HFFc6 (cell line): ENCODE measurements at regions not wholly inside any gene's neighbourhood (a gene's known extent, or its start where the extent isn't known, plus 50 kb on each side); places are given as distances from the start of the nearest gene placed in this dataset.

Source experiments
- DNase-seq: peaks from one replicate; pipeline ENCODE4 v3.0.0-alpha.2; 2018
- H3K27ac Mint-ChIP-seq: 2 replicates; pipeline ENCODE4 v1.8.0; 2020; ENCODE audit warnings: mild to moderate bottlenecking, mixed read lengths
- H3K27me3 Mint-ChIP-seq: 2 replicates; pipeline ENCODE4 v1.8.0; 2021; ENCODE audit warnings: mild to moderate bottlenecking, moderate library complexity, mixed read lengths; ENCODE audit not compliant: insufficient read depth
- H3K36me3 Mint-ChIP-seq: 2 replicates; pipeline ENCODE4 v1.8.0; 2021; ENCODE audit warnings: low read depth, mixed read lengths
- H3K4me1 Mint-ChIP-seq: 2 replicates; pipeline ENCODE4 v1.8.0; 2020; ENCODE audit warnings: low read depth, mixed read lengths
- H3K4me3 Mint-ChIP-seq: 2 replicates; pipeline ENCODE4 v1.8.0; 2020; ENCODE audit warnings: mild to moderate bottlenecking, moderate library complexity, mixed read lengths
- H3K9me3 Mint-ChIP-seq: 2 replicates; pipeline ENCODE4 v1.8.0; 2020; ENCODE audit warnings: mild to moderate bottlenecking, mixed read lengths
- CTCF ChIP-seq: fragments of 200-600 bp; sonication (generic); IDR thresholded peaks from 2 replicates; pipeline ENCODE4 v1.5.0; 2021; ENCODE audit warnings: antibody characterized with exemption, mild to moderate bottlenecking

- Mint-ChIP-seq H3K27me3 (no peaks in the 10 kb centered on the region), H3K9me3 (0 out of 2 replicates have a peak, but pooled peaks cover 8% of the 10 kb centered on the region), H3K4me3 (no peak overlapping the region), H3K36me3 (no peaks in the 10 kb centered on the region), H3K27ac (no peak overlapping the region), H3K4me1 (peaks cover 16% of the 10 kb centered on the region)
- DNase-seq, result no peak
- no peak for TF ChIP-seq CTCF
These were observed 643.2 kb downstream of the SQOR start for GRCh38 chr15:46278062-46278461.

- TF ChIP-seq CTCF, result no peak
- H3K36me3 Mint-ChIP-seq, result no peaks in the 10 kb centered on the region
- H3K4me1 Mint-ChIP-seq, result peaks cover 16% of the 10 kb centered on the region
- no peak for DNase-seq
- H3K27me3 Mint-ChIP-seq, result no peaks in the 10 kb centered on the region
- H3K4me3 Mint-ChIP-seq, result no peak overlapping the region
- no peak overlapping the region for H3K27ac Mint-ChIP-seq
- H3K9me3 Mint-ChIP-seq, result 0 out of 2 replicates have a peak, but pooled peaks cover 8% of the 10 kb centered on the region
These were observed 643.8 kb downstream of the SQOR start for GRCh38 chr15:46278486-46279090.

- peak; percentile 47 for DNase-seq
- H3K9me3 Mint-ChIP-seq, result 0 out of 2 replicates have a peak, but pooled peaks cover 8% of the 10 kb centered on the region
- no peak overlapping the region for H3K4me3 Mint-ChIP-seq
- TF ChIP-seq CTCF, result peak; percentile 68
- H3K4me1 Mint-ChIP-seq, result peaks cover 16% of the 10 kb centered on the region
- H3K36me3 Mint-ChIP-seq, result no peaks in the 10 kb centered on the region
- H3K27me3 Mint-ChIP-seq, result no peaks in the 10 kb centered on the region
- H3K27ac Mint-ChIP-seq, result no peak overlapping the region
These were observed 646.1 kb downstream of the SQOR start for GRCh38 chr15:46280762-46281542.

- H3K27me3 Mint-ChIP-seq, result peaks cover 2% of the 10 kb centered on the region; the same call in 1 of the 2 replicates
- H3K9me3 Mint-ChIP-seq, result peaks cover 10% of the 10 kb centered on the region
- H3K36me3 Mint-ChIP-seq, result no peaks in the 10 kb centered on the region
- H3K4me3 Mint-ChIP-seq, result no peak overlapping the region
- no peak overlapping the region for H3K27ac Mint-ChIP-seq
- H3K4me1 Mint-ChIP-seq, result no peaks in the 10 kb centered on the region
- TF ChIP-seq CTCF, result no peak
- no peak for DNase-seq
These were observed 658.7 kb downstream of the SQOR start for GRCh38 chr15:46293550-46293949.

GRCh38 chr15:46296002-46296401 lies 661.2 kb downstream of the SQOR start:
- TF ChIP-seq CTCF, result no peak
- DNase-seq, result no peak
- Mint-ChIP-seq H3K27ac (no peak overlapping the region), H3K4me1 (no peaks in the 10 kb centered on the region; the same call in 1 of the 2 replicates), H3K27me3 (peaks cover 3% of the 10 kb centered on the region; the same call in 1 of the 2 replicates), H3K36me3 (no peaks in the 10 kb centered on the region), H3K4me3 (no peak overlapping the region), H3K9me3 (peaks cover 5% of the 10 kb centered on the region; the same call in 1 of the 2 replicates)
